Activated B cell treated with CpG ODN at 0.5 μM for 24 hours (primary cell): ENCODE measurements at regions not wholly inside any gene's neighbourhood (a gene's known extent, or its start where the extent isn't known, plus 50 kb on each side); places are given as distances from the start of the nearest gene placed in this dataset.
"Not testable (repeated sequence)": the region's sequence is repeated elsewhere in the genome, so short reads cannot be mapped to it uniquely, and the experiment has no call there.

Source experiments
- ATAC-seq: fragments of 200-7000 bp; cut with Tn5 transposase; one replicate; pipeline ENCODE4 v1.10.0; 2021; ENCODE audit warnings: low read depth, mild to moderate bottlenecking, moderate library complexity
- CTCF ChIA-PET: fragments of 350-600 bp; sonication (Branson Sonifier 250); formaldehyde crosslinking; loops from one replicate; lab custom pipeline; 2021; ENCODE audit warnings: antibody characterized with exemption; lab: Charles Lee
- POLR2A ChIA-PET: fragments of 350-600 bp; sonication (Branson Sonifier 250); formaldehyde crosslinking; loops from one replicate; lab custom pipeline; 2021; ENCODE audit warnings: antibody characterized with exemption; lab: Charles Lee
- DNase-seq: peaks from one replicate; pipeline ENCODE4 v3.0.0; 2022
- H3K27ac Mint-ChIP-seq: one replicate; pipeline ENCODE4 v1.8.0; 2020; ENCODE audit warnings: mixed read lengths
- H3K27me3 Mint-ChIP-seq: one replicate; pipeline ENCODE4 v1.8.0; 2021; ENCODE audit warnings: mixed read lengths
- H3K36me3 Mint-ChIP-seq: one replicate; pipeline ENCODE4 v1.8.0; 2021; ENCODE audit warnings: low read depth, mixed read lengths
- H3K4me1 Mint-ChIP-seq: one replicate; pipeline ENCODE4 v1.8.0; 2021; ENCODE audit warnings: mixed read lengths
- H3K4me3 Mint-ChIP-seq: one replicate; pipeline ENCODE4 v1.8.0; 2020; ENCODE audit warnings: mild to moderate bottlenecking, mixed read lengths
- H3K9me3 Mint-ChIP-seq: one replicate; pipeline ENCODE4 v1.8.0; 2020; ENCODE audit warnings: mixed read lengths
- CTCF ChIP-seq: fragments of 200-600 bp; IDR thresholded peaks from one replicate; pipeline ENCODE4 v1.8.0; 2022; ENCODE audit warnings: antibody characterized with exemption, mild to moderate bottlenecking
- intact Hi-C: fragments of 100-400 bp; cut with micrococcal nuclease; formaldehyde crosslinking; loops from one replicate; pipeline ENCODE4 v1.15.1; 2024

GRCh38 chr6:156193381-156193780 lies 583.8 kb upstream of the ARID1B start:
- no peaks in the 10 kb centered on the region for H3K9me3 Mint-ChIP-seq

GRCh38 chr6:156191895-156192294 lies 585.3 kb upstream of the ARID1B start:
- intact Hi-C loops, result no loop called here
- TF ChIP-seq CTCF, result no peak
- Mint-ChIP-seq H3K4me3 (no peak overlapping the region), H3K36me3 (no peaks in the 10 kb centered on the region), H3K4me1 (peaks cover 14% of the 10 kb centered on the region), H3K9me3 (no peaks in the 10 kb centered on the region), H3K27ac (no peak overlapping the region), H3K27me3 (no peaks in the 10 kb centered on the region)
- ChIA-PET POLR2A (no interaction called here), CTCF (no interaction called here)
- ATAC-seq (no peak), DNase-seq (no peak)

More at GRCh38 chr6:156193381-156193780, 583.8 kb upstream of the ARID1B start:
- Mint-ChIP-seq H3K4me1 (peaks cover 25% of the 10 kb centered on the region), H3K27ac (no peak overlapping the region), H3K27me3 (peaks cover under 1% of the 10 kb centered on the region), H3K4me3 (no peak overlapping the region), H3K36me3 (no peaks in the 10 kb centered on the region)
- TF ChIP-seq CTCF, result no peak
- CTCF ChIA-PET, result no interaction called here
- DNase-seq (no peak), ATAC-seq (no peak)
- intact Hi-C loops, result no loop called here
- POLR2A ChIA-PET, result no interaction called here

DNA sequence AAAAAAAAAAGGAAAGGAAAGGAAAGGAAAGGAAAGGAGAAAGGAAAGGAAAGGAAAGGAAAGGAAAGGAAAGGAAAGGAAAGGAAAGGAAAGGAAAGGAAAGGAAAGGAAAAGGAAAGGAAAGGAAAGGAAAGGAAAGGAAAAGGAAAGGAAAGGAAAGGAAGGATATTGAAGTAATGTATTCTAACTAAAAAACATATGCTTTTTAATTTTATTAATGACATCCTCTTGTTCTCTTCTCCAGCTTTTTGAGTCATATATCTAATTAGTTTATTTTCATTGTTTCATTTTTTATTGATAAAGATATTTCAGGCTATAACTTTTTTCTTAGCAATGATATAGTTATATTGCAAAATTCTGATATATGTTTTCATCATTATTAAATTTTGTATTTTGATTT lies 585.8 kb upstream of the ARID1B start:
- H3K9me3 Mint-ChIP-seq, intact Hi-C loops, H3K4me3 Mint-ChIP-seq, DNase-seq, H3K27me3 Mint-ChIP-seq, H3K36me3 Mint-ChIP-seq, H3K27ac Mint-ChIP-seq, ATAC-seq: not testable (repeated sequence)
- POLR2A ChIA-PET, result interaction anchor here (0.7 kb wide), 1 partner anchor 8 kb away, joined by 11 read pairs; no protein-coding TSS in a partner anchor
- H3K4me1 Mint-ChIP-seq, result peaks cover 14% of the 10 kb centered on the region
- CTCF ChIA-PET, result interaction anchor here (0.5 kb wide), 1 partner anchor 151 kb away, joined by 3 read pairs; no protein-coding TSS in a partner anchor

- Mint-ChIP-seq H3K4me1 (peaks cover 15% of the 10 kb centered on the region), H3K4me3 (no peak overlapping the region), H3K27me3 (no peaks in the 10 kb centered on the region), H3K27ac (no peak overlapping the region), H3K9me3 (no peaks in the 10 kb centered on the region), H3K36me3 (no peaks in the 10 kb centered on the region)
- ATAC-seq (no peak), DNase-seq (no peak)
- CTCF ChIA-PET, result no interaction called here
- TF ChIP-seq CTCF, result no peak
- intact Hi-C loops, result no loop called here
- POLR2A ChIA-PET, result no interaction called here
Observed at GRCh38 chr6:156190270-156190669, 586.9 kb upstream of the ARID1B start.

- H3K36me3 Mint-ChIP-seq, result no peaks in the 10 kb centered on the region
Observed at GRCh38 chr6:156189714-156190113, 587.5 kb upstream of the ARID1B start.

More at GRCh38 chr6:156189714-156190113, 587.5 kb upstream of the ARID1B start:
- ChIA-PET POLR2A (no interaction called here), CTCF (no interaction called here)
- Mint-ChIP-seq H3K27ac (no peak overlapping the region), H3K27me3 (no peaks in the 10 kb centered on the region), H3K4me1 (peaks cover 20% of the 10 kb centered on the region), H3K4me3 (no peak overlapping the region), H3K9me3 (no peaks in the 10 kb centered on the region)
- intact Hi-C loops, result no loop called here
- ATAC-seq, result no peak
- no peak for TF ChIP-seq CTCF
- no peak for DNase-seq
